CD4-positive, alpha-beta T cell treated with Interleukin-4 for 4 hours (primary cell): ENCODE measurements at regions not wholly inside any gene's neighbourhood (a gene's known extent, or its start where the extent isn't known, plus 50 kb on each side); places are given as distances from the start of the nearest gene placed in this dataset.
"Not testable (repeated sequence)": the region's sequence is repeated elsewhere in the genome, so short reads cannot be mapped to it uniquely, and the experiment has no call there.

Source experiments
- DNase-seq: peaks from one replicate; pipeline ENCODE4 v3.0.0-alpha.2; 2020

DNA sequence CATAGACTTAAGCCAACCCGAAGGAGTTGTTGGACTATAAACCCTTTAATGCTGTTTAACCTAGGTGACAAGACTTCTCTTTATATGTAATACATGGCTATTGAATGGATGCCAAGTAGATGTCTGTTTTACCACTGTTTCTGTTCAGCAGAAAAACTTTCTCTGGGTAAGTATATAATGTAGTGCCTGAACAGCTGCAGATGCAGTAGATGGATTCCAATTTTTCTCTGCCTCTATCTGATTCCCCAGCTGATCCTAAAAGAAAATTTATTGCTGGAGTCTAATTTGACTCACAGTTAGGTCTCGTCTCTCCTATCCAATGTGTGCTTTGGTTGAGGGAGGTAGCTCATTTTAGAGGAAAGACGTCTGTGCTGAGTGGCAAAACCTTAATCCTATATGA lies 256.5 kb upstream of the CBLB start:
- DNase-seq, result no peak

DNA sequence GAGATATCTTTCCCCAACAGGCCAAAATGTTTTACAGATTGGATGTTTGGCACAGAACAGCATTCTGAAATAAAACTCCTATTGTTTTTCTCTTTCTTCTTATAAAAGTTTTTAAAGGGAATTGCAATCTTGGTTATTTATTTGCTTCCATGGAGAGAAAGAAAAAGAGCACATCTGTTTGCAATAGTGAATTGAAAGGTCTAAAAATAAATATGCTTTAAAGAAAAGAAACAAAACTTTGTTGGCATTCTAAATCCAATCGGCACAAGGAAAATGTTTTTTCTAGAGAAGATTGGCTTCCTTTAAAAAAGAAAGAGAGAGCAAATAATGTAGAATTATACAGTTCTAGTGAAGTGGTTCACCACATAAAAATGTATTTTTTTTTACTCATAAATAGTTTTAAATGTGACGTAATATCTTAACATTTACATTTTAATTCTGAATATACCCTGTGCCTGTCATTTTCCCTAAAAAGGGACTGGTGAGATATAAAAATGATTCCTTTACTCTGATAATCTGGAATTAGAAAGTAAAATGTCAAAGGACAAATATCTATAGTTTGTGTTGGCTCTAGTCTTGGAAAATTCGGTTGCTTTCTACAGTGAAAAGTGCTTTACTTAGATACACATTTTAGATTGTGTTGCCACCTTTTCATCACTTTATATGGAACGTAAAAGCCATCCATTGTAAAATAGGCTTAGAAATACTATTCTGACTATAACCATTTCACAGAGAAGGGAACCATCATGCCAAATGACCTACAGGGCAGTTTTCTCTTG lies 257.4 kb upstream of the CBLB start:
- no peak for DNase-seq

GRCh38 chr3:106126846-106127235 lies 258.0 kb upstream of the CBLB start:
- no peak for DNase-seq

DNA sequence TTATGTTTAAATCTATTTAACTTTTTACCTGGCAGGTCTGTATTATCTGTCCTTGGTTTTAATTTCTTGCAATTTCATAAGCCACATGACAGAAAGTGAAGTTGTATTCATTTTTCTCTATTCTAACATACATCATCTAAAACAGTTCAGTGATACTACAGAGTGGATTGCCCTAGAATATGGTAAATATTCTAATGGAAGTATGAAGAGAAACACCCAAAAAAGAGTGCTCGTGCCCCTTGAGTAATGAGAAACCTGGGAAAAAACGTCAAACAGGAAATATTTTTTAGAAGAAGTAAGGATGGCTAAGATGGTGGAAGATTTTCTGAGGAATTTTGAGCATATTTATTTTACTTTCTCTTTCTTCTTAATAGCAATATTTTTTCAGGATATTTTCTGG lies 261.1 kb upstream of the CBLB start:
- DNase-seq, result no peak

DNA sequence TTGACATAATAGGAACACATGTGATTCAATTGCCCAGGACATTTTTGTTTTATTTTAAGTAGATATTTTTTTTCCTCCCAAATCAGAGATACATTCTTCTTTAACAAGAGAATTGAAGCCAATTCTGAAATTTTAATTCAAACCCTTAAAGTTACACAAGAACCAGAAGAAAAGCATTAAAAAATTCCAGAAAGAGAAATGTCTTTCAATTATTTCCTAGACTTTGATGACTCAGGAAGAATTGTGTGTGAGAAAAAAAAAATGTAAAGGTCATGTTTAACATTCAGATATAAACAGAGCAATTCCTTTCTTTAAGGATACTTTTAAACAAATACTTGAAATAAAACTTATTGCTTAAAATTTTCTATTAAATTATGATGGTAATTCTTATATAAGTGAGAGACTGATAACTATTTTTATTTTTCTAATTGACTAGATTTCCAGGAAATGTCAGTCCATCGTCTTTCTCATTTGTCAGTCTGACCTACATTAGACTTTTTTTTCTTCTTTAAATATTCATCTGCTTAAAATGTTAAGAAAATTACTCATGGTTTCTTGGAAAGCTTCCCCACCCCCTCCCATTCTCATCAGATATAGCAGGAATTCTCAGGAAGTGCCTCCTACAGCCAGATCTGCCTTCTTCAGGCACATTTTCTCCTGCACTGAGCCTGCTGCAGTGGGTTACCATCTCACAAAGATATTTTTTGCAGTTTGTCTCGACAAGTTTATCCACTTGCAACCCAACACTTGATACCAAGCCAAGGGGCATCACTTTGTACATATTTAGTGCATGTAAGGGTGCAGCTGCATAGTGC lies 261.8 kb upstream of the CBLB start:
- no peak for DNase-seq

- DNase-seq, result no peak
Observed at GRCh38 chr3:106135451-106136160, 266.8 kb upstream of the CBLB start.

GRCh38 chr3:106139826-106140225 lies 271.0 kb upstream of the CBLB start:
- no peak for DNase-seq

GRCh38 chr3:106140431-106140830 lies 271.6 kb upstream of the CBLB start:
- no peak for DNase-seq

DNA sequence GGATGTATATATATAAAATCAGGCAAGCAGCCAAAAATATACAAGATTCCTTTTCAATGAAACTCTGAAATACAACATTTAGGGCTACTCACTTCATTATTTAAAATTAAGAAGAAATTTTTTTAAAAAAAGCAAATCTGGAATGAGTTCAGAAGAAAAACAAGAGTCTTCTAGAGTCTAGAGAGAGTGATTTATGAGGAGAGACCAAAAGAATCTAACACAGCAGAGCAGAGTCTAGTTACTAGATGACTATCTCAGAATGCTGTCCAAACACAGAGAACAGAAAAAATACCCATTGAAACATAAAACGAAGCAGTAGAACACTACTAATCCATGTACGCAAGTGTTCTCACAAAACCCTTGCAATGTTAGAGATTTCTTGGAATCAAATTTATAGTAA lies 275.2 kb upstream of the CBLB start:
- DNase-seq, result no peak

DNA sequence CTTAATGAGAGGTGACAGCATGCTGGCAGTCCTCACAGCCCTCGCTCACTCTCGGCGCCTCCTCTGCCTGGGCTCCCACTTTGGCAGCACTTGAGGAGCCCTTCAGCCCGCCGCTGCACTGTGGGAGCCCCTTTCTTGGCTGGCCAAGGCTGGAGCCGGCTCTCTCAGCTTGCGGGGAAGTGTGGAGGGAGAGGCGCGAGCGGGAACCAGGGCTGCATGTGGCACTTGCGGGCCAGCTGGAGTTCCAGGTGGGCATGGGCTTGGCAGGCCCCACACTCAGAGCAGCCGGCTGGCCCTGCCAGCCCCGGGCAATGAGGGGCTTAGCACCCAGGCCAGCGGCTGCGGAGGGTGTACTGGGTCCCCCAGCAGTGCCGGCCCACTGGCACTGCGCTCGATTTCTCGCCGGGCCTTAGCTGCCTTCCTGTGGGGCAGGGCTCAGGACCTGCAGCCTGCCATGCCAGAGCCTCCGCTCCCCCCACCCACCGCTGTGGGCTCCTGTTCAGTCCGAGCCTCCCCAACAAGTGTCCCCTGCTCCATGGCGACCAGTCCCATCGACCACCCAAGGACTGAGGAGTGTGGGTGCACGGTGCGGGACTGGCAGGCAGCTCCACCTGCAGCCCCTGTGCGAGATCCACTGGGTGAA lies 279.7 kb upstream of the CBLB start:
- DNase-seq, result not testable (repeated sequence)

GRCh38 chr3:106157411-106157810 lies 288.6 kb upstream of the CBLB start:
- DNase-seq, result no peak

GRCh38 chr3:106160396-106160795 lies 291.6 kb upstream of the CBLB start:
- DNase-seq, result no peak

DNA sequence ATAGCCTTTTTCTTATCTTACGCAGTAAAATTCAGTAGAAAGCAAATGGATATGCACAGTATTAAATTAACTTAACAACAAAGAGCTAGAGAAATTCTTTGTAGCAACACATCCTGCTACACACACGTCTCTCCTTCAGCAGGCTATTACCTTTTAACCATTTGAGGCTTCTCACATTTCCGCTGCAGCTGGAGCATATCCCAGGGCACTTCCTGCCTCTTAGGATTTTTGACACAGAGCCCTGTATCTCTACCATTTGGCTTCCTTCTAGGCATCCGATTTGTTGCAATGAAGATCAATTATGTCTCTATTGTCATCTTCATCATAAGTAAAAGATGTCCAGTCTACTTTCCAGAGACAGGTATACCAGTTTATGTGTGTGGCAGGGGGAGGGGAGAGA lies 292.4 kb upstream of the CBLB start:
- DNase-seq, result no peak

DNA sequence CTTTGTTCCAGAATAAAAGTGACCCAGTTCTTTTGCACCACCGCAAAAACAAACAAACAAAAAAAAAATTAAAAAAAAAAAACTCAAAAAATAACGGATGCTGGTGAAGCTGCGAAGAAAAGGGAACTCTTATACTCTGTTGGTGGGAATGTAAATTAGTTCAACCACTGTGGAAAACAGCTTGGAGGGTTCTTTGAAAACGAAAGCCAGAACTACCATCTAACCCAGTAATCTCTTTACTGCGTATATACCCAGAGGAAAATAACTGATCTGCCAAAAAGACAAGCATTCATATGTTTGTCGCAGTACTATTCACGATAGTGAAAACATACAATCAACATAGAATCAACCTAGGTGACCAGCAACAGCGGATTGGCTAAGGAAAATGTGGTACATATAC lies 298.9 kb upstream of the CBLB start:
- DNase-seq, result no peak

DNA sequence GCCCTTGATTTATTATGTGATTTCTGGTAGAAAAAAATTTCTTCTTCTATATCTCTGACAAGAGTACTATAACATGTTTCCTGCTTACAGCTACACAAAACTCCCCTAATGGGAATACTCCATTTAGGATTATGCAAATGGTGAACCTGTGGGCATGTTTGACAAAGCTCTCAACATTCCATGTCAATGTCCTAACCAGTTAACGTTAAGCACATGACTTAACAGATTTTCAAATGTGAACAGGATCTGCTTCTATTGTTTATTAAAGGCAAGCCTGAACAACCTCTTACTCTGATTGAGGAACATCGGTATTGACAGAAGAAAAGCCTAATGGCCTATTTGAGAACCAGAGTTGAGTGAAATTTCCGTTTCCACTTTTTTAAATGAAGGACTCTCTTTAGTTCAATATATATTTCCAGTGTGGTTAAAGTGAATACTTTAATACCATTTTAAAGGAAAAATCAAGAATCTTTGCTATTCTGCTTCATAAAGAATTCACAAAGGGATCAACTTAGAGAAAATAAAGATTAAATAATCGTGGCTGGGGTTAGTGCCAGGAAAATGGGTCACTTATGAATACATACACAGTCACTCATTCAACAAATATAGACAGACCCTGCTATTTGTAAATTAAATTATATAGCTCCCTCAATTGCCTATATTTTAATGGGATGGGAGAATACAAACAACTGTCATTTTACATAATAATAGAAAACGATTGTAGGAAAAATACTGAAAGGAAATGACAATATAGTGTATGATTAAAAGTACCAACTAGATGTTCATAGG lies 300.3 kb upstream of the CBLB start:
- DNase-seq, result no peak

DNA sequence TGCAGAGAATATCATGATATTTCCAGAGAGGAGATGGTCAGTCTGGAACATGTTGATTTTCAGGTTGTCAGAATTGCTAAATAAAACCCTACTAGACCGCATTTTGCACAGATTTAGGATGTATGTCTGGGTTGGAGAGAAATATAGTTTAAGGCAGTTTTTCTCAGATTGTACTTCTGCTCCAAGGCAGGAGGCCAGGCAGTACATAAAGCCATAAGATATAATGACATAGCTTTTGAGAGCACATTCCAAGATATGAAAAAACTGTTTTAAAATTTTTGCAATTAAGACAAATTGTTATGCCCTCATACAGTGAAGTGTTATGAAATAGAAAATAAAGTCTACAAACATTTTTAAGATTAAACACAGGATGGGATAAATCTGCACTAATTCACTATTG lies 301.8 kb upstream of the CBLB start:
- no peak for DNase-seq

DNA sequence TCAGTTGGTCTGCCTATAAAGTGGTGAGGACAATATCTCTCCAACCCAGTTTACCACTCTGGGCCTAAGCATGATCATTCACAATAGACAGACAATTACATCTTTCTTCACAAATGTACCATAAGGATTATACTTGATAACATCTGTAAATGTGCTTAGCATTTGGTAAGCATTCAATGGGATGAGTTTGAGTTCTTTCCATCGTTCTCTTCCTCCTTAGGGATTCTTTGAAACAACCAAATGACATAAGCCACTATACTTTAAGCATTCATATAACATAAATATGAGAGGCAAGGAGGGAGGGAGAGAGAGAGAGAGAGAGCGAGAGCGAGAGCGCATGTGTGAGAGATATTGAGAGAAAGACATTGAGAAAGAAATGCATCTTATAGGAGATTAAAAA lies 303.3 kb upstream of the CBLB start:
- DNase-seq, result no peak

DNA sequence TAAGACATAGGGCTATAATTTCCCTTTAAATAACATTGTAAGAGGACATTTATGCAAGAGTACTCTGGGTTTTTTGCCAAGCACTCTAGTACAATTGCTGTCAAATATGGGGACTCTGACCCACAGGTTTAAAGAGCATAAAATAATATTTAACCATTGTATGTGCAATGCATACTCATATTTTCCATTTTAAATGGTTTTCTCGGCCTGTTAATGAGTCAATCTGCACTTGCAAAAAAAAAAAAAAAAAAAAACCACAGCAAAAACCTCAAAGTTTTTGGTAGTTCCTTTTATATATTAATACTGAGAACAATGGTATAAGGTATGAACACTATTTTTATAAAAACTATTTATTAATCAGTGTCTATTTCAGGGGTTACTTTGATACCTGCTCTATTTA lies 304.0 kb upstream of the CBLB start:
- DNase-seq, result peak; percentile 57

DNA sequence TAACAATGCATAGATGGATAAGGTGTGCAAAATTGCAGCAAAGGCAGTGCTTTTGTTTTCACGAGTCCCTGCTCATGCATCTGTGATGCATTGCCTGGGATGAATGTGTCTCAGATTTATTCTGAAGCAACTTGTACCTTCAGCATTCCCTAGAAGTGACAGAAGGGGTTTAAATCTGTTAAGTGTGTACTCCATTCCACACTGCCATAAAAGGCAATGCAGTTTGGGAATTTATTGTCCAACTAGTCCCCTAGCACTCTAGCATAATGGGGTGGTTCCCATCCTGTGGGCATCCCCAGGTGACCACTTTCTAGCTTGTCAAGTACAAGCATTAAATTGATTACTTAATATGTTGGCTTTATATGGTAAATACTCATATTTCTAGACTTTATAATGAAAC lies 306.5 kb upstream of the CBLB start:
- DNase-seq, result no peak

DNA sequence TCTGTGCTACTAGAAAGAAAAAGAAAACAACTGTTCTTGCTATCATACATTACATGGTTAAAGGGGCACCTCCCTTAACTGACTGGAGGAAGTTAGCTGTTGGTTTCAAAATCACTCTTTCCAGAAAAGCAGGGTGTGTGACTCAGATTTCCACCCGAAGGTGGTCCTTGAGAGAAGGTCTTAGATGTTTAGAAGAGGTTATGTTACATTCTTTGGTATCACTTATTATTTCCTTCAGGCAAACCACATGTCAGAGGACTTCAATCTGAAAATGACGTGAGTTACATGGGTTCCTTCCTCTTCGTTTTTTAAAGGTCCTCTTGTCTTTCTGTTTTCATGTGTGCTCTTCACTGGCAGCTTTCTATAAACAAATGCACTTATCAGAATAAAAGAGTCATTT lies 307.9 kb upstream of the CBLB start:
- DNase-seq, result peak; percentile 90

DNA sequence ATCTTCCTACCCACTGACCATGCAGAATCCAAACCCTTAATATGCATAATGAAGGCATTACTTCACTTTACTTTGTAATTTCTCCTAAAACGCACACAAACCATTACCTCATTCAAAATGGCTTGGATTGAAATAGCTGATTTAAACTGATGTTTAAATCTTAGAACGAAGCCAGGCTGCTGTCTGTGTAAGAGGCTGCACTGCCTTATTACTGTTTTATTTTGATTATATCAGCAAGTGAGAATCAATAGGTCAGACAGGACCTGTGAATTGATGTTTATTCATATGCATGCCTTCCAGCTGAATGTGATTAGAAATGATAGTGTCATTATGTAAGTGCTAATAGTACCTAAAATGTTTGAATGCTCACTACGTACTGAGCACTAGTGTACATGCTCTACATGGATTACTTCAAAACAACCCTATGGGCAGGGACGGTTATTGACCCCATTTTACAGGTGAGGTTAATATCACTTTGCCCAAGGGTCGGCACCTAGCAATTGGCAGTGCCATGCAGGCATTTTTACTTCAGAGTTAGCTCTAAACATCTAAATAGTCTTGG lies 314.2 kb upstream of the CBLB start:
- no peak for DNase-seq

- DNase-seq, result peak; percentile 22
Observed at GRCh38 chr3:106183762-106184391, 315.1 kb upstream of the CBLB start.
